ENCODE measurements at regions not wholly inside any gene's neighbourhood (a gene's known extent, or its start where the extent isn't known, plus 50 kb on each side); places are given as distances from the start of the nearest gene placed in this dataset.

GRCh38 chr3:124429129-124429815 lies 301.0 kb upstream of the UMPS start:
- Histone ChIP-seq H3K9me3 (no peaks in the 10 kb centered on the region), H3K27me3 (no peaks in the 10 kb centered on the region), H3K4me1 (ENCODE audit: insufficient read depth) (no peaks in the 10 kb centered on the region), H3K4me3 (no peak overlapping the region), H3K27ac (no peak overlapping the region), H3K36me3 (no peaks in the 10 kb centered on the region)
- TF ChIP-seq CTCF (IDR thresholded peaks at IDR 0.05) (no peak), EP300 (IDR thresholded peaks at IDR 0.05) (no peak), POLR2A (IDR thresholded peaks at IDR 0.05) (no peak)
- intact Hi-C loops (cut with DNase I), result no loop called here
- WGBS, 3 donors, result 71 to 76% (median 72%) methylated on average over 3 of the region's 3 CpGs
- no peak for DNase-seq

- H3K27ac ChIP-seq, result no peak overlapping the region
- H3K36me3 ChIP-seq, result no peaks in the 10 kb centered on the region
- H3K4me3 ChIP-seq, result no peak overlapping the region
- WGBS, 3 donors, result 94 to 97% (median 96%) methylated on average over 4 of the region's 4 CpGs
- DNase-seq, result no peak
- H3K4me1 ChIP-seq (ENCODE audit: insufficient read depth), result no peaks in the 10 kb centered on the region
- no peaks in the 10 kb centered on the region for H3K27me3 ChIP-seq
- TF ChIP-seq POLR2A (IDR thresholded peaks at IDR 0.05) (no peak), EP300 (IDR thresholded peaks at IDR 0.05) (no peak), CTCF (IDR thresholded peaks at IDR 0.05) (no peak)
- intact Hi-C loops (cut with DNase I), result loop anchor here in 1 of 4 donors (2.0 kb wide), 1 partner anchor 45 kb away; no protein-coding TSS in a partner anchor
- H3K9me3 ChIP-seq, result no peaks in the 10 kb centered on the region
Measured at GRCh38 chr3:124431331-124431994, 298.8 kb upstream of the UMPS start.

- Histone ChIP-seq H3K27ac (no peak overlapping the region), H3K36me3 (no peaks in the 10 kb centered on the region), H3K9me3 (no peaks in the 10 kb centered on the region), H3K4me3 (no peak overlapping the region), H3K27me3 (no peaks in the 10 kb centered on the region), H3K4me1 (ENCODE audit: insufficient read depth) (no peaks in the 10 kb centered on the region)
- no peak for DNase-seq
- intact Hi-C loops (cut with DNase I), result no loop called here
- TF ChIP-seq CTCF (IDR thresholded peaks at IDR 0.05) (no peak), EP300 (IDR thresholded peaks at IDR 0.05) (no peak), POLR2A (IDR thresholded peaks at IDR 0.05) (no peak)
- 96 to 98% (median 97%) methylated on average over 10 of the region's 10 CpGs for WGBS, 3 donors
Measured at GRCh38 chr3:124434176-124434575, 296.1 kb upstream of the UMPS start.

- no peak overlapping the region for H3K27ac ChIP-seq
- no peaks in the 10 kb centered on the region for H3K9me3 ChIP-seq
- no peaks in the 10 kb centered on the region for H3K27me3 ChIP-seq
- DNase-seq, result no peak
- no peaks in the 10 kb centered on the region for H3K36me3 ChIP-seq
- intact Hi-C loops (cut with DNase I), result no loop called here
- no peak overlapping the region for H3K4me3 ChIP-seq
- WGBS, 3 donors, result 97 to 100% (median 98%) methylated on average over 2 of the region's 2 CpGs
- H3K4me1 ChIP-seq (ENCODE audit: insufficient read depth), result no peaks in the 10 kb centered on the region
- no peak for TF ChIP-seq POLR2A (IDR thresholded peaks at IDR 0.05)
- TF ChIP-seq EP300 (IDR thresholded peaks at IDR 0.05), result no peak
- no peak for TF ChIP-seq CTCF (IDR thresholded peaks at IDR 0.05)
Measured at GRCh38 chr3:124435467-124435866, 294.8 kb upstream of the UMPS start.
